Epithelial cell of proximal tubule (primary cell): ENCODE measurements at regions not wholly inside any gene's neighbourhood (a gene's known extent, or its start where the extent isn't known, plus 50 kb on each side); places are given as distances from the start of the nearest gene placed in this dataset.

Experiments
- DNase-seq: peaks from one replicate; pipeline ENCODE4 v3.0.0-alpha.2; 2011; ENCODE audit warnings: low read depth
- H3K4me3 ChIP-seq: 2 replicates; pipeline ENCODE4 v1.5.1; 2011; ENCODE audit warnings: low read depth, mild to moderate bottlenecking, low read length
- TF ChIP-seq, protein P1 (sequence below): conservative IDR thresholded peaks from 2 replicates; pipeline ENCODE4 v1.5.1; 2012; ENCODE audit warnings: low read depth, mild to moderate bottlenecking, low read length

DNA sequence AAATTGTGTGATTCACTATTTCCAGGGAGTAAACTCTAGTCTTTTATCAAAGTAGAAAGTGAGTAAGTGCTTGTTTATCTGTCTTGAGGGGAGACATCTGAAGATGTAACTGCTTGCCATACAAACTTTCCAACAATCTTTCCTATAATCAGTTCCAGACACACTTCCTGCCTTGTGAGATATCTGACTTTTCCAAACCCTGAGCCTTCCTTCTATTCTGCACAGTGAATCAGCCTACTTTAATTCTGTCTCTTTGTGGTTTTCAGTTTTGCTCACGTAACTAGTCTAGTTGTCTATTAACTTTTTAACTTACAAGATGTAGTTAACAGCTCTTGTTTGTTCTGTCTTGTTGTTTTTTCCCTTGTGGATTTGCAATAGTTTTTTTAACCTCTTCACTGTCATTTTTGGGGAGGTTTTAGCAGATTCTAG, 947.8 kb downstream of the C4orf33 start:
- TF ChIP-seq, protein P1, sequence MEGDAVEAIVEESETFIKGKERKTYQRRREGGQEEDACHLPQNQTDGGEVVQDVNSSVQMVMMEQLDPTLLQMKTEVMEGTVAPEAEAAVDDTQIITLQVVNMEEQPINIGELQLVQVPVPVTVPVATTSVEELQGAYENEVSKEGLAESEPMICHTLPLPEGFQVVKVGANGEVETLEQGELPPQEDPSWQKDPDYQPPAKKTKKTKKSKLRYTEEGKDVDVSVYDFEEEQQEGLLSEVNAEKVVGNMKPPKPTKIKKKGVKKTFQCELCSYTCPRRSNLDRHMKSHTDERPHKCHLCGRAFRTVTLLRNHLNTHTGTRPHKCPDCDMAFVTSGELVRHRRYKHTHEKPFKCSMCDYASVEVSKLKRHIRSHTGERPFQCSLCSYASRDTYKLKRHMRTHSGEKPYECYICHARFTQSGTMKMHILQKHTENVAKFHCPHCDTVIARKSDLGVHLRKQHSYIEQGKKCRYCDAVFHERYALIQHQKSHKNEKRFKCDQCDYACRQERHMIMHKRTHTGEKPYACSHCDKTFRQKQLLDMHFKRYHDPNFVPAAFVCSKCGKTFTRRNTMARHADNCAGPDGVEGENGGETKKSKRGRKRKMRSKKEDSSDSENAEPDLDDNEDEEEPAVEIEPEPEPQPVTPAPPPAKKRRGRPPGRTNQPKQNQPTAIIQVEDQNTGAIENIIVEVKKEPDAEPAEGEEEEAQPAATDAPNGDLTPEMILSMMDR, result no peak
- DNase-seq, result peak; percentile 82
- no peak overlapping the region for H3K4me3 ChIP-seq

DNA sequence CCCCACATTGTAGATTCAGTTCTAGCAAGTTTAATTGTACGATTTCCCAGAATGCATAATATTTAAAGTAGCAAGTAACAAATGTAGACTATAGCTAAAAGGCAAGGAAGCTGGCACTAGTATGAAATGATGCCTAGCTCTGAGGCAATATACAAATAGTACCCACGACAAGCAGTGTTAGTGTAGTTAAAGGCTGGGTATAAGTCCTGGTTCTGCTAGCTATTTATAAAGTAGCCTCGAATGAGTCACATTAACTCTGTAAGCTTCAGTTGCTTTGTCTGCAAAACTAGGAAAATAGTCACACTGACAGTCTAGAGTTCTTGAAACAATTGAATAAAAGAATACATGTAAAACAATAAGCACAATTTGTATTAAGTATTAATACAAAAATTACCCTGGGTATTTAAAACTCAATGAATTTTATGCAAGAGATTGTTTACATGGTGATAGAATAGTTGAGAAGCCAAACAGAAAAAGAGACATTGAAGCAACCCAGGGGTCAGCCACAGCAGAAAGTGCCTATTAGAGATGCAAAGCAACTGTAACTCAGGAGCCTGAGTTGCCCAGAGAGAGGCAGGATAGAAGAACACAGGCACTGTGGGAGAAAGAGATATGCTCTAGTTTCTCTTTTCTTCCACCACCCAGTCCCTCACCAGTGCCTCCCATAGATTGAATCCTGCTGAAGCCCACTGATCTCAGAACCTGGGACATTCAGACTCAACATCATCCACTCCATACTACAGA, 949.0 kb downstream of the C4orf33 start:
- peak; percentile 30 for DNase-seq
- H3K4me3 ChIP-seq, result no peak overlapping the region
- TF ChIP-seq, protein P1, result no peak

DNA sequence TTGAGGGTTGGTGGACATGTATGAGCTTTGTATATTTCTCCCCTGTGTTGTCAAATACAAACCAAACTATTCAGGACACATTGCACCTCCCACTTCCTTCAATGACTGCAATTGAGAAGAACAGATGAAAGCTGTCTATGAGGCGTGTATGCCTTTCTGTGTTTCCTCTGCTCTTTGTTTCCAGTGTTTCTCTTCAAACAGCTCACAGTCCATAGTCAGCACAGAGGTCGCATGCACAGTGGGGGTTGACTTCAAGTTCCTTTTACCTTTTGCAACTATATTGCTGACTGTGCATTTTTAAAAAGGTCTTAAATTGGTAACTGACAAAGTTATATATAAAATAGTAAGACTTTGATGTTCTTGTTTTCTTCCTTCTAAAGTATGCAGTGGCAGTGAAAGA, 957.8 kb downstream of the C4orf33 start:
- no peak overlapping the region for H3K4me3 ChIP-seq
- DNase-seq, result no peak
- TF ChIP-seq, protein P1, result no peak

DNA sequence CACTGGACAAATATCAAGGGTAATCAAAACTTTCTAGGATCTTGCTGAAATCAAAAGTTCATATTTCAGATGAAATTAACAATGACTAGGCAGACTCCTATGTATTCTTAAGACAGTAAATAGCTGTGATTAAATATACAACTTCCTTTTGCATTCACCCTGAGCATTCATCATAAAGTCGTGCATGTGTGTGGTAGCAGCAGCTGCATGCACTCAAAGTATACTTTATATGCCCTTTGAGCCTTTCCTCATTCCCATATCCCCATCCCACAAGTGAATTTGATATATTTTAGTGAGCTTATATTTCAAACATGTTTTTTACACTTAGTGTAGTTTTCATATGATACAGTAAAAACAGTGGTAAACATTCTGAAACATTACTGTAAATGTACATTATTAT, 959.0 kb downstream of the C4orf33 start:
- TF ChIP-seq, protein P1, result no peak
- H3K4me3 ChIP-seq, result no peak overlapping the region
- no peak for DNase-seq

DNA sequence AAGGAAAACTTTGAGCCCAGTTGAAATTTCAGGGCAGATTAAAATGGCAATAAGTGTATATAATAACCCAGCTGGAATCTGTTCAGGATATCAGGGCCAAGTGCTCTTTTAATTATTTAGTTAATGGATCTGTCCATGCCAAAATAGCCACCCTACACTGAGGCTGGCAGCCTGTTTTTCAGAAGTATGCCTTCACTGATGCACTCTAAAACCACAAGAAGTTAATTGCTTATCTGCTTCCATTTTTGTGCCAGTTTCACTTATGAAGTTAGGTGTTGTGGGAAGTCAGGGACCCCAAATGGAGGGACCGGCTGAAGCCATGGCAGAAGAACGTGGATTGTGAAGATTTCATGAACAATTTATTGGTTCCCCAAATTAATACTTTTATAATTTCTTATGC, 960.3 kb downstream of the C4orf33 start:
- TF ChIP-seq, protein P1, result no peak
- no peak for DNase-seq
- no peak overlapping the region for H3K4me3 ChIP-seq

DNA sequence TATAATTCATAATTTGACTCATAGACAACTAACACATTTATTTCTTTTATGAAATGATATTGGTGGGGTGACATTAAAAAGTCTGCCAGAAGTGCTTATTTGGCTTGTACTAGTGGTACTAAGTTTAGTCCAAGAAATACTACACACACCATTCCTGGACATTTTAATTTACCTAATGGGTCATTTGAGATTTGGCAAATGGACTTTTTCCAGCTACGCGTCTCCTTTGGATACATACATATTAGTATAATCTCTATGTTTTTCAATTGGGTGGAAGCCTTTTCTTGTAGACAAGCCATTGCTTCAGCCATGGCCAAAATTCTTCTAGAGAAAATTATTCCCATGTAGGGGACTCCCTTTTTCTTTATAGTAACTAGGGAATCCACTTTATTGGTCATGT, 968.5 kb downstream of the C4orf33 start:
- DNase-seq, result no peak
- H3K4me3 ChIP-seq, result no peak overlapping the region
- TF ChIP-seq, protein P1, result no peak

DNA sequence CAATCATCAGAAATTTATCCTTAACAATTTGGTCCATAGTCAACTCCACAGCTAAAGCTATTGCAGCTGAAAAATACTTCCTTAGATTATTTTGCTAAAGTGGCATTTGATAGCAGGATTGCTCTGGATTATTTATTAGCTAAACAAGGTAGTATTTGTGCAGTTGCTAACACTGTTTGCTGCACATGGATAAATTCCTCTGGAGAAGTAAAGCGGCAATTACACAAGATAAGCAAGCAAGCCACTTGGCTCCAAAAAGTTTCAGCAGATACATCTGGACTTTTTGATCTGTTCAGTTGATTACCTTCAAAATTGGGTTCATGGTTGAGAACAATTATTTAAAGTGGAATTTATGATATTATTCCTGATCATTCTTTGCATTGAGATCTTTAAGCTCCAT, 971.5 kb downstream of the C4orf33 start:
- H3K4me3 ChIP-seq, result no peak overlapping the region
- DNase-seq, result no peak
- TF ChIP-seq, protein P1, result no peak
